KMS-11 (cell line): ENCODE measurements at regions not wholly inside any gene's neighbourhood (a gene's known extent, or its start where the extent isn't known, plus 50 kb on each side); places are given as distances from the start of the nearest gene placed in this dataset.

ENCODE experiments used
- H2AFZ ChIP-seq: fragments of 200-600 bp; sonication (generic); 2 replicates; pipeline ENCODE4 v1.6.1; 2016; ENCODE audit warnings: antibody characterized with exemption, mixed run types, low read depth
- H3K27ac ChIP-seq: fragments of 200-600 bp; sonication (generic); 2 replicates; pipeline ENCODE4 v1.6.1; 2016; ENCODE audit warnings: mild to moderate bottlenecking, mixed run types
- H3K27me3 ChIP-seq: fragments of 200-600 bp; sonication (generic); 2 replicates; pipeline ENCODE4 v1.6.1; 2017; ENCODE audit warnings: mild to moderate bottlenecking, low read depth, mixed run types, moderate library complexity; ENCODE audit not compliant: insufficient read depth
- H3K36me3 ChIP-seq: fragments of 200-600 bp; sonication (generic); 2 replicates; pipeline ENCODE4 v1.6.1; 2017; ENCODE audit warnings: mild to moderate bottlenecking, mixed run types; ENCODE audit not compliant: insufficient read depth
- H3K4me1 ChIP-seq: fragments of 200-600 bp; sonication (generic); 2 replicates; pipeline ENCODE4 v1.6.1; 2016; ENCODE audit warnings: mild to moderate bottlenecking, low read depth, mixed run types; ENCODE audit not compliant: poor library complexity, severe bottlenecking
- H3K4me2 ChIP-seq: fragments of 200-600 bp; sonication (generic); 2 replicates; pipeline ENCODE4 v1.7.0; 2016; ENCODE audit warnings: mild to moderate bottlenecking, mixed run types
- H3K4me3 ChIP-seq: fragments of 200-600 bp; sonication (generic); IDR thresholded peaks from 2 replicates; pipeline ENCODE4 v1.6.1; 2017; ENCODE audit warnings: low read depth, low read length, mixed read lengths; ENCODE audit not compliant: insufficient read depth
- H3K79me2 ChIP-seq: fragments of 200-600 bp; sonication (generic); 2 replicates; pipeline ENCODE4 v1.6.1; 2016; ENCODE audit warnings: low read depth, mixed run types; ENCODE audit not compliant: insufficient read depth
- H3K9ac ChIP-seq: fragments of 200-600 bp; sonication (generic); 2 replicates; pipeline ENCODE4 v1.6.1; 2016; ENCODE audit warnings: mild to moderate bottlenecking, mixed run types
- H4K20me1 ChIP-seq: fragments of 200-600 bp; sonication (generic); 2 replicates; pipeline ENCODE4 v1.6.1; 2016; ENCODE audit warnings: mild to moderate bottlenecking, mixed run types; ENCODE audit not compliant: insufficient read depth
- CTCF ChIP-seq: fragments of 200-600 bp; sonication (generic); conservative IDR thresholded peaks from 2 replicates; pipeline ENCODE4 v1.6.1; 2017; ENCODE audit warnings: low read depth, mild to moderate bottlenecking, antibody characterized with exemption, low read length, moderate library complexity, mixed read lengths

GRCh38 chr11:119483881-119484371 lies 61.0 kb upstream of the THY1 start:
- Histone ChIP-seq H3K79me2 (no peaks in the 10 kb centered on the region), H3K9ac (no peak overlapping the region), H3K4me2 (no peak overlapping the region), H2AFZ (no peak overlapping the region), H3K27ac (no peak overlapping the region), H3K27me3 (no peaks in the 10 kb centered on the region), H3K4me3 (no peak overlapping the region), H4K20me1 (no peaks in the 10 kb centered on the region), H3K36me3 (no peaks in the 10 kb centered on the region), H3K4me1 (no peaks in the 10 kb centered on the region)
- TF ChIP-seq CTCF = no peak

DNA sequence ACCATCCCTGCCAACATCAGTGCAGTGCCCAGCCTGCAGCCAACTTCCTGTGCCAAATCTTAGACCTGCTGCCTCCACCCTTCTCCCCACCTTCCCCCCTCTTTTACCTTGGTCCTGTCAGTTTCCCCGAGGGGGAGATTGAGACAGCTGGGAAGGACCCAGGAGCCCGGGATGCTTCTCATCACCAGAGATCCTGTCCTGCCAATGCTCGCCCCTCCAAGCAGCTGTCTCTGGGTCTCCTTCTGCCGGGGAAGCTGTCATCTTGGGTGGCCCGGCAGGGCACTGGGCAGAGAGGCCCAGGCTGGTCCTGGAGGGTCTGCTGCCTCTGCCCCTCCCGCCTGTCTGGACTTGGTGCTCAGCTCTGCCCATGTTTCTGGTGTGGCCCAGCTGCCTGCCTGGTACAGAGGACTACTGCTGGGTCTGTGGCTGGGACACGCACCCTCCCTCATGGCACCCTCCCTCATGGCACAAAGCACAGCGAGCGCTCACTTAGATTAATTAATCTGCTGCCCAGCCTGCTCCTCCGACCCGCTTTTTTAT lies 60.4 kb upstream of the THY1 start:
- Histone ChIP-seq H3K4me3 (no peak overlapping the region), H3K27ac (no peak overlapping the region), H3K4me2 (no peak overlapping the region), H4K20me1 (no peaks in the 10 kb centered on the region), H3K36me3 (no peaks in the 10 kb centered on the region), H3K79me2 (no peaks in the 10 kb centered on the region), H3K4me1 (no peaks in the 10 kb centered on the region), H3K9ac (no peak overlapping the region), H3K27me3 (no peaks in the 10 kb centered on the region), H2AFZ (no peak overlapping the region)
- TF ChIP-seq CTCF = no peak

GRCh38 chr11:119482521-119483011 lies 59.6 kb upstream of the THY1 start:
- H3K9ac ChIP-seq = no peak overlapping the region
- no peaks in the 10 kb centered on the region for H3K4me1 ChIP-seq

GRCh38 chr11:119481667-119482400 lies 58.9 kb upstream of the THY1 start:
- H2AFZ ChIP-seq = no peak overlapping the region
- no peaks in the 10 kb centered on the region for H3K27me3 ChIP-seq
- H3K79me2 ChIP-seq = no peaks in the 10 kb centered on the region
- H3K27ac ChIP-seq = no peak overlapping the region
- H3K4me3 ChIP-seq = no peak overlapping the region
- H3K4me1 ChIP-seq = no peaks in the 10 kb centered on the region
- no peak; the same call in 1 of the 2 replicates for TF ChIP-seq CTCF
- H3K9ac ChIP-seq = no peak overlapping the region
- H3K4me2 ChIP-seq = no peak overlapping the region
- H4K20me1 ChIP-seq = no peaks in the 10 kb centered on the region
- H3K36me3 ChIP-seq = no peaks in the 10 kb centered on the region

More at GRCh38 chr11:119482521-119483011, 59.6 kb upstream of the THY1 start:
- Histone ChIP-seq H3K4me3 (no peak overlapping the region), H2AFZ (no peak overlapping the region), H3K4me2 (no peak overlapping the region), H3K36me3 (no peaks in the 10 kb centered on the region), H4K20me1 (no peaks in the 10 kb centered on the region), H3K27ac (no peak overlapping the region), H3K79me2 (no peaks in the 10 kb centered on the region), H3K27me3 (no peaks in the 10 kb centered on the region)
- TF ChIP-seq CTCF = no peak
